HG02678 (cell line): ENCODE measurements at regions not wholly inside any gene's neighbourhood (a gene's known extent, or its start where the extent isn't known, plus 50 kb on each side); places are given as distances from the start of the nearest gene placed in this dataset.
"Not testable (repeated sequence)": the region's sequence is repeated elsewhere in the genome, so short reads cannot be mapped to it uniquely, and the experiment has no call there.

Experiments
- ATAC-seq: cut with Tn5 transposase; IDR thresholded peaks from one replicate; pipeline ENCODE4 v1.9.1; 2021; ENCODE audit warnings: mild to moderate bottlenecking, moderate library complexity; ENCODE audit not compliant: unreplicated experiment

GRCh38 chr6:27747637-27748036, 164.6 kb downstream of the OR2B2 start:
- ATAC-seq: no peak

- ATAC-seq: not testable (repeated sequence)
Observed at GRCh38 chr6:27746860-27747259, 165.3 kb downstream of the OR2B2 start.

GRCh38 chr6:27743787-27744186, 168.4 kb downstream of the OR2B2 start:
- ATAC-seq: no peak

- no peak for ATAC-seq
Observed at GRCh38 chr6:27742833-27743573, 169.2 kb downstream of the OR2B2 start.

GRCh38 chr6:27739902-27740301, 172.3 kb downstream of the OR2B2 start:
- ATAC-seq: not testable (repeated sequence)

GRCh38 chr6:27736686-27737085, 175.5 kb downstream of the OR2B2 start:
- no peak for ATAC-seq

GRCh38 chr6:27728442-27728841, 183.8 kb downstream of the OR2B2 start:
- no peak for ATAC-seq

GRCh38 chr6:27726619-27727023, 185.6 kb downstream of the OR2B2 start:
- ATAC-seq: no peak

- ATAC-seq: no peak
Observed at GRCh38 chr6:27720607-27721580, 191.3 kb downstream of the OR2B2 start.

GRCh38 chr6:27719039-27719438, 193.2 kb downstream of the OR2B2 start:
- not testable (repeated sequence) for ATAC-seq

GRCh38 chr6:27706431-27706830, 205.8 kb downstream of the OR2B2 start:
- no peak for ATAC-seq

GRCh38 chr6:27700337-27700736, 211.9 kb downstream of the OR2B2 start:
- no peak for ATAC-seq

GRCh38 chr6:27694547-27694874, 217.7 kb downstream of the OR2B2 start:
- ATAC-seq: peak; percentile 23

GRCh38 chr6:27693766-27694546, 218.2 kb downstream of the OR2B2 start:
- peak; percentile 53 for ATAC-seq

GRCh38 chr6:27692133-27692532, 219.2 kb upstream of the ZNF184 start:
- ATAC-seq: not testable (repeated sequence)

- peak; percentile 57 for ATAC-seq
Observed at GRCh38 chr6:27688014-27688586, 215.2 kb upstream of the ZNF184 start.

GRCh38 chr6:27687154-27688013, 214.5 kb upstream of the ZNF184 start:
- ATAC-seq: peak; percentile 75

GRCh38 chr6:27685279-27685678, 212.4 kb upstream of the ZNF184 start:
- no peak for ATAC-seq

- ATAC-seq: no peak
Observed at GRCh38 chr6:27684264-27685211, 211.6 kb upstream of the ZNF184 start.
